ENCODE measurements at regions not wholly inside any gene's neighbourhood (a gene's known extent, or its start where the extent isn't known, plus 50 kb on each side); places are given as distances from the start of the nearest gene placed in this dataset.

DNA sequence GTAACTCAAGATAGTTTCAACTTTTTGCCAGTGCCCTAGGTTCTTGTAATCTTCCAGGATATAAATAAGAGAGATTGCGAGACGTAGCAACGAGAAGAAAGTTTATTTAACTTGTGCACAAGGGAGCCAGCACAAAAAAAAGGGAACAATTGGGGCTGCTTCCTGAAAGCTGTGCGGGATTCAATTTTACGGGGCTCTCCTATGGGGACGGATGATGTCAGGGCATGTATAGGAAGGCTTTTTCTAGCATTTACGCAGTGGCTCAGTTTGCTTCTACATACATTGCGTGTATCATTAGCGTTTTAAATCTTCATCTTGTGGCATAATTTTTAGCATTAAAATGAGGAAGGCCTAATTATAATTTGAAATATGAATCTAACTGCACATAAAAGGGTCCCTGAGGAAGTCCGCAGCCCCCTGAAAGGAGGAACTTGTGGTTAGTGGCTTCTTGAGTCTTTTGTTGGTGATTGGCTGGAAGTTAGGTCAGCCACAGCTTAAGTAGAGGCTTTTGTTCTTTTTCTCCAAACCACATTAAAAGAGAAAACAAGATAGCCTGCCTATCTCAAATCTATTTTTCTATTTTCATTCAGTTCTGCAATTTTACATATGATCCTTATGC, 668.2 kb upstream of the NDST4 start:
- no peak for DNase-seq (ENCODE audit: low read depth in 2 of 2)

DNA sequence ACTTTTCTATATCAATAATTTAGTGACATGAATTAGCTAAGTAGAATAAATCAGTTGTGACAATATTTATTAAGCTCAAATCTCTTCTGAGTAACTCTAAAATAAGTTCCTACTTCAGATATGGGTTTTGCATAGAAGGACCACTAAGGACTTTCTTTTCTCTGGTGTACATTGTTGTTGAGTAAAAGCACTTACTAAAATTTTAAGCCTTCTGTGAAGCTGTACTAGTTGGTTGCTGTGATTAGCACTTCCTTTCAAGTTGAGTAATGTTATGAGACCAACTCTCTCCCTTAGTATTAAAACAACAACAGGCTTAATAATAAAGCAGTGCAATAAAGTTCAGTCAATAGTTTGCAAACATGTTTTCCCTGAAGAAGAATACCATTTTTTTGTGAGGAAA, 667.4 kb upstream of the NDST4 start:
- DNase-seq (ENCODE audit: low read depth in 2 of 2) = no peak

DNA sequence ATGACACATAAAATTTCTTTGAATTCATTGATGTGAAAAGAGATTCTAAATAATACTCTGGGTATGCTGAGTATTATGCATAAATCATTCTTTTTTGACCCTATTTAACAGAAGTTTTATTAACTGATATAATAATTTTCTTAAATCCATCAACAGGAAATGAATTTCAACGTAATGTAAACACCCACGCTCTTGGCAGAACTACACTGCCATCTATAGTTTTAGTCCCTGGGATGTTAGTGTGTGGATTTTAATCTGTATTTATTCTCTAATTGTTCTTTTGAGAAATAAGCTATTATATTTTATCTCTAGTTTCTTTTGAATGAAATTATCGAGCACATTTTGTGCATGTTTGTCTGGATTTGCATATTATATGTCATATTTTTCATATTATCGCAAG, 666.8 kb upstream of the NDST4 start:
- no peak for DNase-seq (ENCODE audit: low read depth in 2 of 2)

DNA sequence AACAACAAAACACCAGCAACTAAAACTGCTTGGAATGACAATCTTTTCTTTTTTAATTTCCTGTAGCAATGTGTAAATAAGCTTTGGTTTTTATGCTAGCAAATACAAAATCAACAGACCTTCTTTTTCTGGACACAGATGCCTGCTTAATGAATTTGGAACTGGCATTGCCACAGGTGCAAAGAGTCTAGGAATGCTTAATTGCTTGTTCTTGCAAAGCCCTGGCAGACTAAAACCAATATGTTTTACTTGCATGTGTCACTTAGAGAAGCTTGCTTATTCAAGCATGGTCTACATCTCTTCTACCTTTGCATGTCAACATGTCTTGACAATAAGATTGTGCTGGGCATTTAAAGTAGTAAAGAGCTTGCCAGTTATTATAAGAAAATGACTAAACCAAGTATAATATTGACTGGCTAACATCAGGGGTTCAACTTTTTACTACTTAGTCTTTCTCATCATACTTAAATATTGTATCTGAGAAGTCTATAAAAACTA, 656.7 kb upstream of the NDST4 start:
- no peak for DNase-seq (ENCODE audit: low read depth in 2 of 2)

DNA sequence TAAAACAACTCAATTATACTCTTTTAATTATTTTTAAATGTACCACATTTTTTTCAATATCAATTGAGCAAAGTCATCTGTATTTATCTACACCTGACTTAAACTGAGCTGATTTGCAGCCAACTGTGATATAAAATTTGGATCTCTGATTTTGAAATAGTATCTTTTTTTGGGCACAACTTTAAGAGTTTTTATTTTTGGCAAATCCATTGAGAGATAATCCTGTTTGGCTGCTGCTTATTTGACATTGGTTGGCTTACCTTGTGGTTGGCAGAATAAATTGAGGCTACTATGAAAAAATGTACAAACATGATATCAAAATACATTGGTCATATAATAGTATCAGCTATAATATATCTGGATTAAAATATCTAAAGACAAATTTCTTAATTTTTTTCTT, 656.0 kb upstream of the NDST4 start:
- DNase-seq (ENCODE audit: low read depth in 2 of 2) = no peak

DNA sequence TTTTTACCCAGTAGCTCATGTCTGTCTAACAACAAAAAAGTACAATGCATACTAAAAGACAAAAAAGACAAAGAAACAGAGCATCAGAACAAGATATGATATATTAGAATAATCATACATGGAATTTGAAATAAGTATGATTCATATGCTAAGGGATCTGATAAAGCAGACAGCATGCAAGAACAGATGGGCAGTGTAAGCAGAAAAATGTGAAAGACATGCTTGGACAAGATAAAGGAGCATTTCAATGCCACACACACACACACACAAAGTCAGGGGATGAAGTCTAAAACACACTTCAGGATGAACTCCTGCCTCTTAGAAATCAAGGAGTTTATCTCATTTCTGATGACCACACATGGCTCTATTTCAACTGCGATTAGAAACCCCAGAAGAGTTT, 649.6 kb upstream of the NDST4 start:
- DNase-seq (ENCODE audit: low read depth in 2 of 2) = no peak

GRCh38 chr4:115759231-115759630, 645.8 kb upstream of the NDST4 start:
- no peak for DNase-seq (ENCODE audit: low read depth in 2 of 2)

- no peak for DNase-seq (ENCODE audit: low read depth in 2 of 2)
Observed at GRCh38 chr4:115749404-115749803, 636.0 kb upstream of the NDST4 start.

DNA sequence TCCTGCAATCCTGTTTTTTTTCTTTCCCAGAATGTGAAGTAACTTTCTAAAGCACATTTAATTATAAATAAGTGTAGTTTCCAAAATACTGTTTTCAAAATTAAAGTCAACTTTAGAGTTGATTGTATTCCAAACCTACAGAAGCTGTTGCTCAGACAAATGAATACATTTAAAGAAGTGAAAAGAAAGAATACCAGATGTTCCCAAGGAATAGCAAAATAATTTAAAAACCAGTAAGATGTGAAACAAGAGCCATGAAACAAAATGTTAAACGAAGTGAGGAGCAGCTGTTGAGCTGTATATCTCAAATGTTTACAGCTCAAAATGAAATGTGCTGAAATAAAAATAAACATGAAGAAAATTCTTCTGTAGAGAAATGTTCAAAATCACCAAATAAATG, 627.4 kb upstream of the NDST4 start:
- no peak for DNase-seq (ENCODE audit: low read depth in 2 of 2)

- no peak for DNase-seq (ENCODE audit: low read depth in 2 of 2)
Observed at GRCh38 chr4:115729739-115730266, 616.4 kb upstream of the NDST4 start.

GRCh38 chr4:115723621-115724020, 610.2 kb upstream of the NDST4 start:
- no peak for DNase-seq (ENCODE audit: low read depth in 2 of 2)

GRCh38 chr4:115720611-115721010, 607.2 kb upstream of the NDST4 start:
- no peak for DNase-seq (ENCODE audit: low read depth in 2 of 2)

- DNase-seq (ENCODE audit: low read depth in 2 of 2) = no peak
Observed at GRCh38 chr4:115711575-115711974, 598.2 kb upstream of the NDST4 start.

DNA sequence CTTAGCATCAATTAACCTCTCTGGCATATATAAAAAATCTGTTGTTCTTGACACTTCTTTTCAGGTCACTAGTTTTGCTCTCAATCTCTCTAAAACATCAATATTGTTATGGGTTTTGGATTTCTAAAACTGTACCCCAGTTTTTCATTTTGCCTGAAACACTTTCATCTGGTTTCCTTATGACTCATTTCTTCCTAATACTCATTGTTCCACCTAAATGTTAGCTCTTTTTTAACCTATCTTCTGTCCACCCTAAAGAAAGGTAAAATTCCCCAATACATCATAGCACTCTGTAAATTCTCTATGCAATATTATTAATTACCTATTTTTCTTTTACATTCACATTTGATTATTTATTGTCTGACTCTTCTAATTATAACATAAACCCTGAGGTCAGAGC, 575.5 kb upstream of the NDST4 start:
- no peak for DNase-seq (ENCODE audit: low read depth in 2 of 2)

- no peak for DNase-seq (ENCODE audit: low read depth in 2 of 2)
Observed at GRCh38 chr4:115687052-115687755, 573.8 kb upstream of the NDST4 start.

DNA sequence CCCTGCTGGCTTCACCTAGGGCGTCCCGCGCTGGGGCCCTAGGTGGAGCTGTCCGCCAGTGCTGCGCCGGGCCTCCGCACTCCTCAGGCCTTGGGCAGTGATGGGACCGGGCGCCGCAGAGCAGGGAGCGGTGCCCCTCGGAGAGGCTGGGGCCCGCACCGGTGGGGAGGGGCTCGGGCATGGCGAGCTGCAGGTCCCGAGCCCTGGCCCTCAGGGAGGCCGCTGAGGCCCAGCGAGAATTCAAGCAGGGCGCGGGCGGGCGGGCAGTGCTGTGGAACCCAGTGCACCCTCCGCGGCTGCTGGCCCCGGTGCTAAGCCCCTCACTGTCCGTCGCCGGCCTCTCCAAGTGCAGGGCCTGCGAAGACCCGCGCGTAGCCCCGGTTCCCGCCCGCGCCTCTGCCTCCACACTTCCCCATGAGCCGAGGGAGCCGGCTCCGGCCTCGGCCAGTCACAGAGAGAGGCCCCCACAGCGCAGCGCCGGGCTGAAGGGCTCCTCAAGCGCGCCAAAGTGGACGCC, 565.1 kb upstream of the NDST4 start:
- DNase-seq (ENCODE audit: low read depth in 2 of 2) = no peak

- no peak for DNase-seq (ENCODE audit: low read depth in 2 of 2)
Observed at GRCh38 chr4:115675719-115676118, 562.3 kb upstream of the NDST4 start.

DNA sequence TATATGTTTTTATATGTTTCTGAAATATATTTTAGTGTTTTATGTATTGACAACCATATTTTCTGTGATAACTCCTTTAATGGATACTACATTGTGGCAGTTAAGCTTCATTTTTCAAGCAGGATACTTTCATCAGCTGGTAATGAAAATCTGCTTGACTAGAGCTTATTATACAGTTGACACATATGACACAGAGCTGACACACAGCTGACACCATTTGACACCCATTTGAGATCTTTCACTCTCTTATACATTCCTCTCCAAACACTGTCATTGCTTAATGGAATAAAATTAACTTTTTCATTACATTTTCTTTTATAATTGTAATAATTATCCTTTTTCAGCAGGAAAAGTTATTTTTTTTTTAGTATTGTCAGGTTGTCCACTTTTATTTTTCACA, 561.1 kb upstream of the NDST4 start:
- DNase-seq (ENCODE audit: low read depth in 2 of 2) = no peak

- no peak for DNase-seq (ENCODE audit: low read depth in 2 of 2)
Observed at GRCh38 chr4:115671581-115671980, 558.2 kb upstream of the NDST4 start.

DNA sequence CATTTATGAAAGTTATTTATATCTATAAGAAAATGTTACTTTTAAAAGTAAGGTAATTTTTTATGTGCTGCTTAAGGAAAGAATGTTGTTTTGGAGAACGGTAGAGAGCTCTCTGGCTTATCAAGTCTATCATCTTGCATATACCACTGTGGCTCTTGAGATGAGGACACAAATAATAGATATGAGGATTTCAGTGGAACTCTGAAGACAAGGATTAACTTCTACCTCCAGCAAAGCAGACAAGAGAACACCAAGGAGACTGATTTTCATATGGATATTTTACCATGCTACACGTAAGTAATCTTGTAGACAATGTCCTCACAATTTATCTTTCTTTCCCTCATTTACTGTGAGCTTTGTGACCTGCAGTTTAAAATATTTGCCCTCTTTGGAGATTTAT, 557.5 kb upstream of the NDST4 start:
- DNase-seq (ENCODE audit: low read depth in 2 of 2) = no peak

DNA sequence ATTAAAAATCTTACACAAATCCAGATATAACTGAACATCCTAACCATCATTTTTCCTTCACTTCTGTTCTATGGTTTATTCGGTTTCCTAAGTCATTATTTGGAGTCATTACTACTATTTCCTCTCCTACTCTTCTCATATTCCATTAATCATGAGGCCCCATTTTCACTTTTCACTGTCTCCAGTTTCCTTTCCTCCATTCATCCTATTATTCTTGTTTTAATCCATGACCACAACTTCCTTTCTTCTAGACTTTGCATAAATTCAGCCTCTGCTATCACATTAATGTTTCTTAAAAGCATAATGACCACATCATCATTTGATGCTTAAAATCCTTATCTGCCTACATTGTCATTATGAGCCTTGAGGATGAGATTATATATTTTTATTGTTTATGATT, 555.0 kb upstream of the NDST4 start:
- DNase-seq (ENCODE audit: low read depth in 2 of 2) = no peak

DNA sequence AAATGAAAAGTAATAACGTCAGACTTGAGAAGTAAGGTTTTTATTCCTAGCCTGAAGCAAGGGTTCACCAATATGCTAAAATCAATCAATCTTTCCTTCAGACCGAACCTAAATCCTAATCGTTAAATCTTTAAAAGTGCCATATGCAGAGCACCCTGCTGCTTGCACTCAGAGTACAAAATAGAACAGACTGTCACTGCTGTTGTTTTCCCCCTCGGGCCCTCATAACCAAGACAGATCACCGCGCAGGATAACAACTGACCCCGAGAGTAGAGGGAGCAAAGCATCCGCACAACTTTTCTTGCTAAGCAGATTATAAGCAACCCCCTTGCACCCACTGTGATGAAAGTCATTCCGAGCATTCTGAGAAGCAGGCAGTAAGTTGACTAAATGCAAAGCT, 550.9 kb upstream of the NDST4 start:
- no peak for DNase-seq (ENCODE audit: low read depth in 2 of 2)

GRCh38 chr4:115660465-115660864, 547.0 kb upstream of the NDST4 start:
- no peak for DNase-seq (ENCODE audit: low read depth in 2 of 2)
